ENCODE measurements at regions not wholly inside any gene's neighbourhood (a gene's known extent, or its start where the extent isn't known, plus 50 kb on each side); places are given as distances from the start of the nearest gene placed in this dataset.
A peak's percentile ranks its signal among the peaks of the same experiment; 100 is the strongest.

- TF ChIP-seq CTCF (IDR thresholded peaks at IDR 0.05 in 4 of 5, conservative IDR thresholded peaks at IDR 0.05 in 1 of 5) (no peak), POLR2A (IDR thresholded peaks at IDR 0.05) (no peak)
- in situ Hi-C loops (cut with MboI; ENCODE audit: low sequenced_read_pairs in 4 of 4): no loop called here
- peak overlapping the region in 3 of 4 donors; percentile 8 to 29 (median 10) for H3K4me3 ChIP-seq
Observed at GRCh38 chr2:65662654-65663432, 230.4 kb upstream of the SPRED2 start.

GRCh38 chr2:65661980-65662653 is 229.7 kb upstream of the SPRED2 start:
- DNase-seq (no peak), ATAC-seq (no peak)
- Histone ChIP-seq H3K27ac (no peak overlapping the region), H3K4me3 (peak overlapping the region in 3 of 4 donors; percentile 8 to 29 (median 10)), H3K27me3 (peaks cover 0 to 6% (median 0%) of the 10 kb centered on the region in 3 donors), H3K36me3 (no peaks in the 10 kb centered on the region), H3K9me3 (no peaks in the 10 kb centered on the region), H3K4me1 (peaks cover 0 to 6% of the 10 kb centered on the region in 2 donors)
- in situ Hi-C loops (cut with MboI; ENCODE audit: low sequenced_read_pairs in 4 of 4): no loop called here
- no peak for TF ChIP-seq POLR2A (IDR thresholded peaks at IDR 0.05)
- TF ChIP-seq CTCF (IDR thresholded peaks at IDR 0.05 in 4 of 5, conservative IDR thresholded peaks at IDR 0.05 in 1 of 5): no peak
- intact Hi-C loops (cut with DNase I; ENCODE audit: low total_unique reads): no loop called here

More at GRCh38 chr2:65662654-65663432, 230.4 kb upstream of the SPRED2 start:
- intact Hi-C loops (cut with DNase I; ENCODE audit: low total_unique reads): no loop called here
- H3K4me1 ChIP-seq: peaks cover 0 to 6% of the 10 kb centered on the region in 2 donors
- ATAC-seq: no peak
- no peaks in the 10 kb centered on the region for H3K9me3 ChIP-seq
- H3K27ac ChIP-seq: no peak overlapping the region
- no peak for DNase-seq
- H3K27me3 ChIP-seq: peaks cover 0 to 6% (median 0%) of the 10 kb centered on the region in 3 donors
- no peaks in the 10 kb centered on the region for H3K36me3 ChIP-seq

- DNase-seq: no peak
- Histone ChIP-seq H3K27ac (no peak overlapping the region), H3K4me1 (peaks cover 6 to 10% of the 10 kb centered on the region in 2 donors), H3K27me3 (peaks cover 0 to 6% (median 0%) of the 10 kb centered on the region in 3 donors), H3K9me3 (no peaks in the 10 kb centered on the region), H3K36me3 (no peaks in the 10 kb centered on the region), H3K4me3 (no peak overlapping the region)
- ATAC-seq: no peak
- intact Hi-C loops (cut with DNase I; ENCODE audit: low total_unique reads) (no loop called here), in situ Hi-C loops (cut with MboI; ENCODE audit: low sequenced_read_pairs in 4 of 4) (no loop called here)
- TF ChIP-seq CTCF (IDR thresholded peaks at IDR 0.05 in 4 of 5, conservative IDR thresholded peaks at IDR 0.05 in 1 of 5): no peak
- no peak for TF ChIP-seq POLR2A (IDR thresholded peaks at IDR 0.05)
Observed at GRCh38 chr2:65660340-65660739, 227.9 kb upstream of the SPRED2 start.

- in situ Hi-C loops (cut with MboI; ENCODE audit: low sequenced_read_pairs in 4 of 4): no loop called here
- intact Hi-C loops (cut with DNase I; ENCODE audit: low total_unique reads): no loop called here
- DNase-seq (no peak), ATAC-seq (no peak)
- no peaks in the 10 kb centered on the region for H3K36me3 ChIP-seq
- H3K27me3 ChIP-seq: peaks cover 0 to 6% (median 0%) of the 10 kb centered on the region in 3 donors
- peaks cover 6 to 10% of the 10 kb centered on the region in 2 donors for H3K4me1 ChIP-seq
- no peak overlapping the region for H3K4me3 ChIP-seq
- H3K27ac ChIP-seq: no peak overlapping the region
- H3K9me3 ChIP-seq: no peaks in the 10 kb centered on the region
- no peak for TF ChIP-seq CTCF (IDR thresholded peaks at IDR 0.05 in 4 of 5, conservative IDR thresholded peaks at IDR 0.05 in 1 of 5)
- TF ChIP-seq POLR2A (IDR thresholded peaks at IDR 0.05): no peak
Observed at GRCh38 chr2:65658881-65659280, 226.5 kb upstream of the SPRED2 start.
